Renal pelvis (tissue), 1 donor: ENCODE measurements at regions not wholly inside any gene's neighbourhood (a gene's known extent, or its start where the extent isn't known, plus 50 kb on each side); places are given as distances from the start of the nearest gene placed in this dataset.
"Not testable (repeated sequence)": the region's sequence is repeated elsewhere in the genome, so short reads cannot be mapped to it uniquely, and the experiment has no call there.

Experiments used
- DNase-seq: peaks from one replicate; pipeline ENCODE4 v3.0.0-alpha.2; 2013

- not testable (repeated sequence) for DNase-seq
Measured at GRCh38 chr16:18152832-18153231, 183.7 kb downstream of the NPIPA8 start.

DNA sequence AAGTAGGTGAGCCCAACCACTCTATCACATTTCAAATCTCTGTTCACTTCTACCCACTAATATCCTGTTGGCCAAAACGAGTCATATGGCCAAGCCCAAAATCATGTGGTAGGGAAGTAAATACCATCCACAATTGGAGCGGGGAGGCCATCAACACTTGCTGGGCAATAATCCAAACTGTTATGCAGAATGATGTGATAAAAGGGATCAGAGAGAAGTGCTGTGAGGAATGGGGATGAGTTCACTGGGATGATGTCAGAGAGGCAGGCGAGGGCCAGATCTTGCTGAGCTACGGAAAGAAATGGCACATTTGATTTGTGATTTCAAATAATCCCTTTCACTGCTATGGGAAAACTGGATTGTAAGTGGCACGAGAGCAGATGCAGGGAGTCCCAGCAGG lies 188.4 kb downstream of the NPIPA8 start:
- DNase-seq: not testable (repeated sequence)

GRCh38 chr16:18146601-18147142 lies 189.9 kb downstream of the NPIPA8 start:
- DNase-seq: not testable (repeated sequence)

DNA sequence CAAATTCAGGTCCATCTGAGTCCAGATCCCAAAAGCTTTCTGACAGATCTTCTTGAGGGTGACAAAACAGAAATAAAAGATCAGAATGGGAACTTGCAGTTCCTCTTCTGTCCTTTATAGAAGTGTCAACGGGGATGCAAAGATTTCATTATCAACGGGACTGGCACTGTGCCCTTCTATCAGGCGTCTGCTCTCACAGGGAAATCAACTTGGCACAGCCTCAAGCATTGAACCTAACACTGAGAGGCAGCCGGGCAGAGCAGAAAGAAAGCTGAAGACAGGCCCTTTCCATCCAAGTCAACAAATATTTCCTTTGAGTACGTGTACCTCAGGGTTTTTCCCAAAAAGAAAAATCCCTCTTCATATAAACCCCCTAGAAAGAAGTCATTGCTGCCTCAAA lies 194.5 kb downstream of the NPIPA8 start:
- DNase-seq: not testable (repeated sequence)

DNA sequence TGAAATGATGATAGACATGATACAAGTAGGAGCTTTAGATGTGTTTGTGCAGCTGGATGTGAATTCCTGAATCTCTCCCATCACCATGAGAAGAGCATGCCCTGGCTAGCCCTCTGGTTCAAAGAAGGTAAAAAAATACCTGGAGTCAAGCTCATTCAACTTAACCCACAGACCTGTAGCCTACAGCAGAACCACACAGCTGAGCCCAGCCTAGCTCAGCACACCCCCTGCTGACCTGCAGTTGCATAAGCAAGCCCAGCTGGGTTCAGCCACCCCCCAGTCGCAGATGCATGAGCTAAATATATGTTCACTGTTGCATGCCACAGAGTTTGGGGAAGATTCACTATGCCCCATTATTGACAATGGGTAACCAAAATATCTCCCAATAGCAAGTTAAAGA lies 200.2 kb downstream of the NPIPA8 start:
- not testable (repeated sequence) for DNase-seq

DNA sequence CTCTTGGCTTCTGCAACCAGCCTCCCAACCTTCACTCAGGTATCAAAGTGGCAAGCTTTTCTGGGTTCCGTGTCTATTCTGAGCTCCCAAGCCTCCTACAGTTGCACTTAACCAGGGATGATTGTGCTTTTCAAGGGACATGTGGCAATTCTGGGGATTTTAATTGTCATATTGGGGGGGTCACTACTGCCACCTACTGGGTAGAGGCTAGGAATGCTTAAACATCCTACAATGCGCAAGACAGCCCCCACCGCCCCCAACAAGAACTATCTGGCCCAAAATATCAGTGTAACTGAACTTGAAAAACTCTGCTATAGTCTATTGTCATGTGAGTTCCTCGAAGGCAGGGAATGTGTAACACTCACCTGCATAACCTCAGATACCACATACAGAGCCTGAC lies 201.5 kb downstream of the NPIPA8 start:
- DNase-seq: not testable (repeated sequence)

DNA sequence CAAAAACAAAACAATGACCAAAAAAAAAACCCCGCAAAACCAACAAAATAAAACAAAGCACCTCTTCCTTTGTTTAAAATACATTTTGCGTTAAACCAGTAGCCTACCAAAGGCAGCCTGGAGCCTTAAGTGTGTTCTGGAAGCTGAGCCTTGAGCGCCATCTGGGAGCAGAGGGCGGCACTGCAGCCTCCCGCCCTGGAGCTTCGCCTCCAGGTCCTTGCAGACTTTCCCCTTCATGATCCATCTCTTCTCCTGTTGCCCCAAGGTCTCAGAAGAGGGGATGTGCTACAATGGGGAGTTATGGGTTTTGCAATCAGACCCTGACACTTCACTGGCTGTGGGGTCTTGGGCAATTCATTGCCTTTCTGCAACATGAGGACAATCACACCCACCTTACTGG lies 204.9 kb downstream of the NPIPA8 start:
- not testable (repeated sequence) for DNase-seq

GRCh38 chr16:18130478-18131120 lies 205.9 kb downstream of the NPIPA8 start:
- DNase-seq: not testable (repeated sequence)

DNA sequence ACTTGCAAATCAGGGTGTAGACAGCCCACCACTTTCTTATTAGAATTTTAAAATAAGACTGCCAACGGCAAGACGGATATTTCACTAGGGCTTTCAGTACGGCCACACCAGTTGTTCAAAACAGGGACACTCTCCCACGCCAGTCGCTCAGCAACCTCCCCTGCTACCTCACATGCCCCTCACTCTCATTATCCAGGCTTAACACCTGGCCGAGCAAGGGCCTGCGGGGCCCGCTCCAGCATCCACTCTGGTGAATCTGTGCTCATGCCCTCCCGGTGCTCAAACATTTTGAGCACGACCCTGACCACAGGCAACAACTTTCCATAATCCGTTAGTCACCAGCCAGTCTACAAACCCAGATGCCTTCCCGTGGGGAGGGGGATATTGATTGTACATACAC lies 209.5 kb downstream of the NPIPA8 start:
- DNase-seq: not testable (repeated sequence)

GRCh38 chr16:18119092-18119491 lies 217.4 kb downstream of the NPIPA8 start:
- not testable (repeated sequence) for DNase-seq

DNA sequence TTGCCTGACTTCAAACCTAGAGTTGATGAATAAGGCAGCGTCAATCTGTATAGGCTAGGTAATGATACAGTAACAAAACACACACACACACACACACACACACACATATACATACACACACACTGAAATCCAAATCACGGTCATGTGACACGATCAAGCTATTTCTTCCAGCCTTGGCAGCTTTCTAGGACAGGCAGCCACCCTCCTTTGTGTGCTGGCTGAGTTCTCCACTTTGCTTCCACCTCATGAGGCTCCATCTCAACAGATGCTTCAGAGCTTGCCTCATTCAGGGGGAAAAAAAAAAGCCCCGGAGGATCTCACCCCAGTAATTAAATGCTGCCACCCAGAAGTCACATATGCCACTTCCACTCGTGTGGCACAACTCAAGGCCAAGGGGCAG lies 217.9 kb downstream of the NPIPA8 start:
- DNase-seq: not testable (repeated sequence)

GRCh38 chr16:18118071-18118470 lies 218.5 kb downstream of the NPIPA8 start:
- DNase-seq: peak; percentile 16

GRCh38 chr16:18104412-18104811 lies 232.1 kb downstream of the NPIPA8 start:
- not testable (repeated sequence) for DNase-seq

DNA sequence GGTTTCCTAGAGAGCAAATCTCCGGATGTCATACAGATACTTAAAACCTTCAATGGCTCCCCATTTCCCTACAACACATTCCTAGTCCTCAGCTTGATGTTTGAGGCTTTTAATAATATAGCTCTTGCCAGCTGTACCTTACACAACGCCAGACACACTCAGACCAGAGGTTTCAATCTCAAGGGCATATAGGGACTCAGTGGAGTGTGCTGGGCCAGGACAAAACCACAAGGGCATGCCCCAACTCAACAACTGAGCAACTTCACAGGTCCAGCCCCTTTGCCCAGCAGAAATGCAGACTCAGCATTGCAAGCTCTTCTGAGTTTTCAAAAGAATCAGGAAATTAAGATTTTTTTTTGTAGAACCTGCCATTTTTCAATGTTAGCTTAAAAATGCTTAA lies 235.5 kb downstream of the NPIPA8 start:
- DNase-seq: not testable (repeated sequence)

DNA sequence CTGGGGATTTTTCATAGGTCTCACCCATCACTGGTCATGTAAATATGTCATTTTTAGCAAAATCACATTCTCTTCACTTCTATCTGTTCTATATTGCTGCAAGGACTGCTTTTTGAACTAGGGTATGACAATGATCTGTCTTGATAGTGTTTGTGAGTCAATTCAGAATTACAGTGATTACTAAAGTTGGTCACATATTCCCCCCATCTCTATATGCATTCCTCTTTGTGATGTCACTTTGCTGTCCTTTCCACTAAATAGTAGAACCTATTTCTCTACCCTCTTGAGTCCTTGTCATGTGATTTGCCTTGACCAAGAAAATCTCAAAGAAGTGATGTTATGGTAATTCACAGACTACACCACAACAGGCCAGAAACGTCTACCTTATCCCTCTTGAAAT lies 243.9 kb downstream of the NPIPA8 start:
- DNase-seq: not testable (repeated sequence)

DNA sequence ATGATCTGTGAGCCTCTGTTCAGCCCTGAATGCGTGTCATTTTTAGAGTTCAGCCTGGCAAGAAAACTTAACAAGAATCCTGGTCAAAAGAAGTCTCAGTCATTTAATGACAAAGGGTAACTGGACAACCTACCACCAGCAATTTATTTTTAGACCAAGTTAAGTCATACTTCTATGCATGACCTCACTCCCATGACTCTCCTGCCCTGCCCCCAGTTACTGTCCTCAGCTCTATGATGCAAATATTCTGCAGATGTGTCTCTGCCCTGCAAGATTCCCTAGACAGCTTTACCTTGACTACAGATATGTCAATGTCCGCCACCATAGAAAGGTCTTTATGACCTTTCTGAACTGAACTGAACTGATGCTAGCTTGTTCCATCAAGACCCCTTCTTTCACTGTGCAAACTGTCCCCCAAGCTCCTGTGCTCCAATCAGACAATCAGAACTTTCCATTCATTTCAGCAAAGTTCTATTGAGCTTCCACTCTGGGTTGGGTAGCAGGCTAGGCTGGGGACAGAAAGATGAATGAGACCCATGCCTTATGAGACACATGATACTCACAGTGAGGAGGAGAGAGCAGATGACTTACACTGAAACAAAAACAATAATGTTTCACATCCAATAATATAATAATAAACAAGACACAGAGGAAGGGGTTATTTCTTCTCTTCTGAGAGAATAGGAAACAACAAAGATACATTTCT lies 255.7 kb downstream of the NPIPA8 start:
- not testable (repeated sequence) for DNase-seq

DNA sequence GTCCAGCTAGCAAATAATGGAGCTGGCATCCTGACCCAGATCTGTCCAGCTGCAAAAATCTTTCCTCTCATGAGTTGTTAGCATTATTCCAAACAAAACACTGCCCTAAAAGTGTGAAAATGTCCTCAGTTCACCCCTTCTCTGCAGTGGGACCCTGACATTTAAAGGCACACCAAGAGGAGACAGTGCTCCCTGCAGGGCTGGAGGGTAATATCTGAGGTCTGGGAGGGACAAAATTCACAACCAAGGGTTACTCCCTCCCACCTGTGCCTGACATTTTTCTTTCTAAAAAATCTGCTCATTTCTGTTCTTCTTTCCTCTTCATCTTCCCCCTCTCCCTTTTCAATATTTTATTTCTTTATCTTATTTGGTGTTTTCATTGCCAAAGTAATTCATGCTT lies 258.6 kb downstream of the NPIPA8 start:
- DNase-seq: not testable (repeated sequence)

DNA sequence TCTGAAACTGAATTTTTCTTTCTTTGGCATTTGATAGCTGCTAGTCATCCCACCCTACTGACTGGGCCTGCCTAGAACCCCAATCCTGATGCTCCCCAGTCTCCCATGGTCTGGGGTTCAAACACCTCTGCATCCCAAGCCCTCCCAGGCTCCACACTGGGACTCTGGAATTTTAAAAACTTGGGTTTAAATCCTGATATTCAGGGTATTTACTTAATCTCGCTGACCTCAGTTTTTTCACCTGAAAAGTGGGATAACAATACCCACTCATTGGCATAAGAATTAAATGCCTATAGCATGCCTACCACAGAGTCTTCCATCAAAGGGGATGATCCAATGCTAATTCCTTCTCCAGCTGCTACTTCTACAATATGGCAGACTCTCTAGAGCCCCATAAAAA lies 264.4 kb downstream of the NPIPA8 start:
- no peak for DNase-seq

DNA sequence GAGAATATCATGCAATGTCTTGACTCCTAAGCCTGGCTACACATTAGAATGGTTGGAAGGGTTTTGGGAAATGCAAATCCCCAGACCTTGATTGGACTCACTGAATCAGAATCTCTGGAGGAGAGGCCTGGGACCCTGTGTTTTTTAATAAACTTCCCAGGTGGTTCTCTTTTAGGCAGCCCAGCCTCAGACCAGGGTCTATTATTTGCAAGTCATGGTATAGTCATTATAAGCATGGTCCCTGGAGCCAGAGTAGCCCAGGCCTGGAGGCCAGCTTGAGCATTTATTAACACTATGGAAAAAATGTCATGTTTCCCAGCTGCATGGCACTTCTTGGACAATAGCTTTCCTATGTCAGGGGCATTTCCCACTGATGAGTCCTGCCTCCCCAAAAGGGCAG lies 266.9 kb downstream of the NPIPA8 start:
- DNase-seq: no peak

DNA sequence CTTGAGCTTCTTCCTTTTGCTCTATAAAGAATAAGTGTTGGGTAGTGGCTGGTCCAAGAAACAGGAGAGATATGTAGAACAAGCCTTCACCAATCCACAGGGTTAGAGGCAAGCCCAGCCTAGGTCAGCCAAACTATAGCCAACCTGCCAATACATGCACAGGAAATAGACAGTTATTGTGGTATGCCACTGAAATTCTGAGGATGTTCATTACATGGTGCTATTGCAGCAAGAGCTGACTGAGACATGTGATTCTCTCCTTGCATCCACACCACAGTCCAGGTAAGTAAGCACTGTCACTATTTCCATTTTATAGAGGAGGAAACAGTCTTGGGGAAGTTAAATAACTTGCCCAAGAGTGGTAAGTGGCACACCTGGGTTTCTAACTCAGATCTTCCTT lies 268.1 kb downstream of the NPIPA8 start:
- DNase-seq: no peak

- DNase-seq: no peak
Measured at GRCh38 chr16:18062713-18063112, 273.8 kb downstream of the NPIPA8 start.

DNA sequence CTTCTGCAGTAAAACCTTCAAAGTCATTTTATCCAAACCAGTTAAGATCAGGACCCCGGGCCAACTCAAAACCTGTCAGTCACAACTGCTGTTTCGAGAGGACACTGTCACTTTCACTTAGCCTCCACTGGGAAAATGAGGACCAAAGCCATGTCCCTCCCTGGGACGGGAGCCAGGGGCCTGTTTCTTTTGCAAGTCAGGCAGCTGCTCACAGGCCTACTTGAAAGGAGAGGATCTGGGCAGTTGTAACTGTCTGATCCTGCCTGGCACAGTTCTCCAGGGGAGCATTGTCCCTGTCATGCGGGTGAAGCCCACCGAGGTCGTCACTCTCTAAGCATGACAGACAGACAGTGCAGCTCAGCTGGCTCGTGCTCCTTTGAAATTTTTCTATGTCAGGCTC lies 276.2 kb downstream of the NPIPA8 start:
- DNase-seq: no peak

DNA sequence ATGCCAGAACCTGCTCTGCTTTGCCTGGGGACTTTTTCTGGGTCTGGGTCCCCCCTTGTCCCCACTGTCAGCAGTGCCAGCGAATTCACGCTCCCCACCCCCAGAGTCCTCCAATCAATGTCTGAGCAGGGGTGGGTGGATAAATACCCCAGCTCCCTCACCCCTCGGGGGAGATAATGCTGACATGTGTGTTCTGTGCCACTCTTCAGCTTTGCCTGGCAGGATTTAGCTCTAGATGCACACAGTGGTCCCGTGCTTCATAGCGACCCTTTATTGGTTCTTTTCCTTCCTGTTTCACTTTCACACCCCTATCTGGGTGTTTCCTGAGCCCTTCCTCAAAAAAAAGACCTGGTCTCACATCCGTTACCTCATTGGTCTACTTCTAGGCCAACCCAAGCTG lies 277.0 kb downstream of the NPIPA8 start:
- no peak for DNase-seq
